ENCODE measurements at regions not wholly inside any gene's neighbourhood (a gene's known extent, or its start where the extent isn't known, plus 50 kb on each side); places are given as distances from the start of the nearest gene placed in this dataset.
"Not testable (repeated sequence)": the region's sequence is repeated elsewhere in the genome, so short reads cannot be mapped to it uniquely, and the experiment has no call there.

DNA sequence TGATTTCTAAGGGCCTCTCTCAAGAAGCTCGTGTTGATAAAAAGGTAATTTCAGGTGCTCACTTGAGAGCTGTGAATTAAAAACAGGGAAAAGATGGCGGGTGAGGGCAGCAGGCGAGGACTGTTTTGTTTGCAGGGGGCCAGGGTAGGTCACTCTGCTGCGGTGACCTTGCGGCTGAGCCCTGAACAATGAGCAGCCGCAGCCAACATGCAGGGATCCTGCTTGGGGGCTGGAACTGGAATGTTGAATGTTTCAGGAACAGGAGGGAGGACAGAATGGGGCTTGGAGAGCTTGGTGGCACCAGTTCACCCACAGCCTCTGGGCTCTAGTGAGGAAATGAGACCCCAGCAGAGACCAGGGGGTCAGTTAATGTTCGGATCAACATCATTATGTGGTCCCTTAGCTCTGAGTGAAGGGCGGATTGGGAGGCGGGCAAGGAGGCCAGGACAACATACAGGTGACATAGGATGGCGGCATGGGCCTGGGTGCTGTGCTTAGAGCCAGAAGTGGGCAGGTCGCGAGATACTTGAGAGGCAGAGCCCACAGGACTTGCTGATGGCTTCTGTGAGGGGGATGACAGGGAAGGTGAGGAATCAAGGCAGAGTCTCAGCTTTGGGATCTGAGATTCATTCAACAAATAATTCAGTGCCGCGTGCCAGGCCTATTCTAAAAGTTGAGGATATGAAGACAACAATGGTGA is 94.9 kb downstream of the CRLF3 start:
- not testable (repeated sequence) for TF ChIP-seq MAX (IDR thresholded peaks at IDR 0.05; ENCODE audit: low read depth, low read length); CTCF (IDR thresholded peaks at IDR 0.05; ENCODE audit: low read depth, low read length); POLR2A (IDR thresholded peaks at IDR 0.05; ENCODE audit: extremely low read depth, insufficient read length)

Measured in NB4 (cell line).